ENCODE measurements at regions not wholly inside any gene's neighbourhood (a gene's known extent, or its start where the extent isn't known, plus 50 kb on each side); places are given as distances from the start of the nearest gene placed in this dataset.

- Histone ChIP-seq H3K27me3 (replicated peaks in 1 of 2; ENCODE audit: control insufficient read depth in 2 of 2, insufficient read depth in 2 of 2, low read length in 1 of 2) (no peaks in the 10 kb centered on the region), H4K20me1 (ENCODE audit: control insufficient read depth, insufficient read depth) (no peaks in the 10 kb centered on the region), H3K4me2 (ENCODE audit: control insufficient read depth, insufficient read depth) (no peak overlapping the region), H3K9me3 (replicated peaks; ENCODE audit: control insufficient read depth, insufficient read depth, low read length) (no peaks in the 10 kb centered on the region), H3K27ac (ENCODE audit: control insufficient read depth, insufficient read depth) (no peak overlapping the region), H3K4me3 (no peak overlapping the region), H3K9ac (ENCODE audit: control insufficient read depth, insufficient read depth, low read length) (no peak overlapping the region), H3K36me3 (ENCODE audit: control insufficient read depth in 2 of 2, insufficient read depth in 2 of 2, low read length in 1 of 2) (no peaks in the 10 kb centered on the region), H2AFZ (ENCODE audit: control insufficient read depth, low read depth, low read length) (no peak overlapping the region), H3K4me1 (ENCODE audit: control insufficient read depth, insufficient read depth, low read length) (no peaks in the 10 kb centered on the region), H3K79me2 (ENCODE audit: control insufficient read depth, insufficient read depth, low read length) (no peaks in the 10 kb centered on the region)
- in situ Hi-C loops (cut with MboI): no loop called here
- ChIA-PET SMC1A (ENCODE audit: uncharacterized antibody, unreplicated experiment) (no interaction called here), RAD21 (ENCODE audit: unreplicated experiment) (no interaction called here), POLR2A (no interaction called here), CTCF (interaction anchor here (0.7 kb wide), 1 partner anchor 8 kb away, joined by 3 read pairs; no protein-coding TSS in a partner anchor)
- no TSS peak for BruUV-seq (replicated peaks)
- 50% methylated on average over 3 of the region's 3 CpGs for WGBS (ENCODE audit: insufficient coverage, insufficient replicate concordance, low lambda C conversion rate, missing lambda C conversion rate)
- ATAC-seq (no peak), FAIRE-seq (no peak), DNase-seq (ENCODE audit: low read depth, low spot score) (no peak)
- TF ChIP-seq PAX8 (IDR thresholded peaks at IDR 0.05): no peak
- intact Hi-C loops (cut with micrococcal nuclease; ENCODE audit: unreplicated experiment): no loop called here
Measured at GRCh38 chr9:119033596-119033995, 335.6 kb downstream of the BRINP1 start.

- Histone ChIP-seq H3K4me3 (no peak overlapping the region), H3K9me3 (replicated peaks; ENCODE audit: control insufficient read depth, insufficient read depth, low read length) (no peaks in the 10 kb centered on the region), H3K79me2 (ENCODE audit: control insufficient read depth, insufficient read depth, low read length) (no peaks in the 10 kb centered on the region), H4K20me1 (ENCODE audit: control insufficient read depth, insufficient read depth) (no peaks in the 10 kb centered on the region), H3K27ac (ENCODE audit: control insufficient read depth, insufficient read depth) (no peak overlapping the region), H3K9ac (ENCODE audit: control insufficient read depth, insufficient read depth, low read length) (no peak overlapping the region), H3K27me3 (replicated peaks in 1 of 2; ENCODE audit: control insufficient read depth in 2 of 2, insufficient read depth in 2 of 2, low read length in 1 of 2) (no peaks in the 10 kb centered on the region), H3K4me1 (ENCODE audit: control insufficient read depth, insufficient read depth, low read length) (no peaks in the 10 kb centered on the region), H2AFZ (ENCODE audit: control insufficient read depth, low read depth, low read length) (no peak overlapping the region), H3K4me2 (ENCODE audit: control insufficient read depth, insufficient read depth) (no peak overlapping the region), H3K36me3 (ENCODE audit: control insufficient read depth in 2 of 2, insufficient read depth in 2 of 2, low read length in 1 of 2) (no peaks in the 10 kb centered on the region)
- DNase-seq (ENCODE audit: low read depth, low spot score): no peak
- ChIA-PET POLR2A (no interaction called here), SMC1A (ENCODE audit: uncharacterized antibody, unreplicated experiment) (no interaction called here), RAD21 (ENCODE audit: unreplicated experiment) (no interaction called here), CTCF (no interaction called here)
- in situ Hi-C loops (cut with MboI) (no loop called here), intact Hi-C loops (cut with micrococcal nuclease; ENCODE audit: unreplicated experiment) (no loop called here)
- no peak for FAIRE-seq
- ATAC-seq: no peak
- WGBS (ENCODE audit: insufficient coverage, insufficient replicate concordance, low lambda C conversion rate, missing lambda C conversion rate): 19% methylated on average over 2 of the region's 2 CpGs
- TF ChIP-seq BHLHE40 (IDR thresholded peaks at IDR 0.05; ENCODE audit: borderline replicate concordance in 1 of 2, low read depth in 2 of 2, low read length in 1 of 2) (no peak), BMI1 (IDR thresholded peaks at IDR 0.05; ENCODE audit: borderline replicate concordance) (no peak), ZSCAN29 (IDR thresholded peaks at IDR 0.05) (no peak), NFYA (IDR thresholded peaks at IDR 0.05; ENCODE audit: borderline replicate concordance, low read depth, low read length) (no peak), TCF12 (IDR thresholded peaks at IDR 0.05; ENCODE audit: low read depth, low read length) (no peak), POLR2AphosphoS5 (IDR thresholded peaks at IDR 0.05; ENCODE audit: low read length) (no peak), MYB (IDR thresholded peaks at IDR 0.05; ENCODE audit: borderline replicate concordance, low read depth, low read length) (no peak), ATF7 (IDR thresholded peaks at IDR 0.05; ENCODE audit: low read depth) (no peak), JUNB (IDR thresholded peaks at IDR 0.05) (no peak), POU2F2 (IDR thresholded peaks at IDR 0.05; ENCODE audit: borderline replicate concordance, low read depth, low read length) (no peak), EGR1 (IDR thresholded peaks at IDR 0.05; ENCODE audit: borderline replicate concordance in 1 of 2, low read depth in 2 of 2, low read length in 2 of 2) (no peak), SMARCA5 (IDR thresholded peaks at IDR 0.05) (no peak), YY1 (IDR thresholded peaks at IDR 0.05; ENCODE audit: low read depth, low read length) (no peak), FOS (IDR thresholded peaks at IDR 0.05; ENCODE audit: borderline replicate concordance, extremely low read depth, insufficient read length) (no peak), ZZZ3 (IDR thresholded peaks at IDR 0.05; ENCODE audit: control insufficient read depth, insufficient read length, low read depth) (no peak), ZBED1 (IDR thresholded peaks at IDR 0.05; ENCODE audit: borderline replicate concordance) (no peak), PKNOX1 (IDR thresholded peaks at IDR 0.05) (no peak)
- BruUV-seq (replicated peaks): no TSS peak
Measured at GRCh38 chr9:119036969-119037368, 332.3 kb downstream of the BRINP1 start.

Measured in GM12878 (cell line).